HEK293 (cell line): ENCODE measurements at regions not wholly inside any gene's neighbourhood (a gene's known extent, or its start where the extent isn't known, plus 50 kb on each side); places are given as distances from the start of the nearest gene placed in this dataset.

Experiments
- CTCF ChIA-PET: fragments of 350-600 bp; formaldehyde crosslinking; extraction: SDS; loops from one replicate; lab custom pipeline; 2021; ENCODE audit warnings: antibody characterized with exemption; lab: Yijun Ruan, JAX
- POLR2A ChIA-PET: fragments of 300-600 bp; formaldehyde crosslinking; extraction: SDS; loops from one replicate; lab custom pipeline; 2020; ENCODE audit warnings: antibody characterized with exemption, inconsistent platforms; lab: Yijun Ruan, JAX
- H3K27ac ChIP-seq: fragments of 200-500 bp; sonication (Bioruptor generic); 2 replicates; pipeline ENCODE4 v1.5.1; 2014; ENCODE audit warnings: low read depth, low read length, control low read depth, inconsistent platforms; ENCODE audit errors: extremely low read depth
- H3K36me3 ChIP-seq, 2 experiments: fragments of 200-500 bp in 1 of 2; sonication (Bioruptor generic) in 1 of 2; 1 replicate in 1 of 2; 2 replicates in 1 of 2; pipeline ENCODE4 v1.5.1; 2014 to 2017; ENCODE audit warnings: inconsistent platforms in 2 of 2, low read length in 2 of 2; ENCODE audit not compliant: control insufficient read depth in 2 of 2, insufficient read depth in 1 of 2
- H3K4me1 ChIP-seq: fragments of 200-500 bp; sonication (Bioruptor generic); 2 replicates; pipeline ENCODE4 v1.5.1; 2014; ENCODE audit warnings: mild to moderate bottlenecking, low read length, inconsistent platforms; ENCODE audit not compliant: control insufficient read depth, insufficient read depth
- H3K4me3 ChIP-seq: 2 replicates; pipeline ENCODE4 v1.5.1; 2011; ENCODE audit warnings: low read depth, mild to moderate bottlenecking, control low read depth, low read length, moderate library complexity
- H3K9me3 ChIP-seq: fragments of 200-500 bp; sonication (Bioruptor generic); 2 replicates; pipeline ENCODE4 v1.5.1; 2014; ENCODE audit warnings: low read depth, low read length, inconsistent platforms; ENCODE audit not compliant: control insufficient read depth, insufficient read depth
- ATF2 ChIP-seq: fragments of 450-650 bp; formaldehyde crosslinking; IDR thresholded peaks from 2 replicates; pipeline ENCODE4 v1.5.1; 2016; ENCODE audit warnings: missing biosample characterization, missing genetic modification characterization, low read depth
- EGR2 ChIP-seq: fragments of 450-650 bp; formaldehyde crosslinking; IDR thresholded peaks from 2 replicates; pipeline ENCODE4 v1.5.1; 2016; ENCODE audit warnings: low read depth, missing biosample characterization, missing genetic modification characterization
- GLI2 ChIP-seq: fragments of 450-650 bp; formaldehyde crosslinking; IDR thresholded peaks from 2 replicates; pipeline ENCODE4; 2017; ENCODE audit warnings: missing biosample characterization, missing genetic modification characterization, low read depth, borderline replicate concordance
- HOXA7 ChIP-seq: sonication (generic); formaldehyde crosslinking; IDR thresholded peaks from 2 replicates; pipeline ENCODE4 v1.8.1; 2022; ENCODE audit warnings: missing genetic modification reagents, borderline replicate concordance
- KLF1 ChIP-seq: fragments of 450-650 bp; formaldehyde crosslinking; IDR thresholded peaks from 2 replicates; pipeline ENCODE4 v1.5.1; 2016; ENCODE audit warnings: missing biosample characterization, missing genetic modification characterization
- KLF9 ChIP-seq: fragments of 450-650 bp; formaldehyde crosslinking; IDR thresholded peaks from 2 replicates; pipeline ENCODE4 v1.5.1; 2016; ENCODE audit warnings: missing biosample characterization, missing genetic modification characterization, low read depth
- PRDM1 ChIP-seq: fragments of 450-650 bp; formaldehyde crosslinking; IDR thresholded peaks from 2 replicates; pipeline ENCODE4; 2016; ENCODE audit warnings: missing biosample characterization, missing genetic modification characterization
- ZBTB17 ChIP-seq: fragments of 450-650 bp; formaldehyde crosslinking; IDR thresholded peaks from 2 replicates; pipeline ENCODE4 v1.5.1; 2016; ENCODE audit warnings: missing biosample characterization, missing genetic modification characterization
- ZBTB6 ChIP-seq: fragments of 450-650 bp; formaldehyde crosslinking; IDR thresholded peaks from 2 replicates; pipeline ENCODE4 v1.5.1; 2017; ENCODE audit warnings: missing biosample characterization, missing genetic modification characterization
- ZNF248 ChIP-seq: fragments of 450-650 bp; formaldehyde crosslinking; IDR thresholded peaks from 2 replicates; pipeline ENCODE4 v1.5.1; 2017; ENCODE audit warnings: missing biosample characterization, missing genetic modification characterization
- ZNF266 ChIP-seq: fragments of 450-650 bp; formaldehyde crosslinking; IDR thresholded peaks from 2 replicates; pipeline ENCODE4 v1.5.1; 2016; ENCODE audit warnings: missing biosample characterization, missing genetic modification characterization, low read depth
- ZNF274 ChIP-seq, 2 experiments: fragments of 200-500 bp in 1 of 2; fragments of 450-650 bp in 1 of 2; sonication (Bioruptor generic) in 1 of 2; formaldehyde crosslinking in 1 of 2; IDR thresholded peaks; 2 replicates each; pipeline versions ENCODE4 v1.5.1 to v1.6.1; 2014 to 2016; ENCODE audit warnings: borderline replicate concordance in 1 of 2, inconsistent platforms in 1 of 2, low read length in 1 of 2, missing biosample characterization in 1 of 2, missing genetic modification characterization in 1 of 2
- ZNF350 ChIP-seq: fragments of 450-650 bp; formaldehyde crosslinking; IDR thresholded peaks from 2 replicates; pipeline ENCODE4 v1.5.0; 2017; ENCODE audit warnings: missing biosample characterization, mild to moderate bottlenecking, missing genetic modification characterization
- ZNF37A ChIP-seq: fragments of 450-650 bp; IDR thresholded peaks from 2 replicates; pipeline ENCODE4 v1.5.1; 2018; ENCODE audit warnings: missing biosample characterization, missing genetic modification characterization
- ZNF398 ChIP-seq: fragments of 450-650 bp; formaldehyde crosslinking; IDR thresholded peaks from 2 replicates; pipeline ENCODE4 v1.5.1; 2017; ENCODE audit warnings: missing biosample characterization, missing genetic modification characterization
- ZNF423 ChIP-seq: fragments of 450-650 bp; formaldehyde crosslinking; IDR thresholded peaks from 2 replicates; pipeline ENCODE4 v1.5.1; 2016; ENCODE audit warnings: missing biosample characterization, missing genetic modification characterization
- ZNF449 ChIP-seq: fragments of 450-650 bp; formaldehyde crosslinking; IDR thresholded peaks from 2 replicates; pipeline ENCODE4 v1.5.1; 2017; ENCODE audit warnings: missing biosample characterization, mild to moderate bottlenecking, missing genetic modification characterization, moderate library complexity
- ZNF530 ChIP-seq: fragments of 450-650 bp; formaldehyde crosslinking; IDR thresholded peaks from 2 replicates; pipeline ENCODE4 v1.5.1; 2016; ENCODE audit warnings: low read depth, missing biosample characterization, missing genetic modification characterization
- ZNF558 ChIP-seq: fragments of 450-650 bp; formaldehyde crosslinking; IDR thresholded peaks from 2 replicates; pipeline ENCODE4 v1.5.1; 2016; ENCODE audit warnings: missing biosample characterization, missing genetic modification characterization
- ZNF560 ChIP-seq: fragments of 450-650 bp; formaldehyde crosslinking; IDR thresholded peaks from 2 replicates; pipeline ENCODE4 v1.5.1; 2017; ENCODE audit warnings: missing biosample characterization, missing genetic modification characterization, borderline replicate concordance
- ZNF585B ChIP-seq: fragments of 450-650 bp; formaldehyde crosslinking; IDR thresholded peaks from 2 replicates; pipeline ENCODE4 v1.5.1; 2016; ENCODE audit warnings: missing biosample characterization, missing genetic modification characterization
- ZNF621 ChIP-seq: fragments of 450-650 bp; formaldehyde crosslinking; IDR thresholded peaks from 2 replicates; pipeline ENCODE4 v1.5.1; 2017; ENCODE audit warnings: missing biosample characterization, missing genetic modification characterization
- ZNF626 ChIP-seq: fragments of 450-650 bp; sonication (Bioruptor Pico); formaldehyde crosslinking; IDR thresholded peaks from 2 replicates; pipeline ENCODE4 v1.5.1; 2018; ENCODE audit warnings: missing biosample characterization, missing genetic modification characterization, inconsistent platforms
- ZNF654 ChIP-seq: fragments of 450-650 bp; formaldehyde crosslinking; IDR thresholded peaks from 2 replicates; pipeline ENCODE4 v1.5.1; 2016; ENCODE audit warnings: low read depth, missing biosample characterization, missing genetic modification characterization
- ZNF76 ChIP-seq: fragments of 450-650 bp; formaldehyde crosslinking; IDR thresholded peaks from 2 replicates; pipeline ENCODE4; 2016; ENCODE audit warnings: low read depth, missing biosample characterization, missing genetic modification characterization, borderline replicate concordance

DNA sequence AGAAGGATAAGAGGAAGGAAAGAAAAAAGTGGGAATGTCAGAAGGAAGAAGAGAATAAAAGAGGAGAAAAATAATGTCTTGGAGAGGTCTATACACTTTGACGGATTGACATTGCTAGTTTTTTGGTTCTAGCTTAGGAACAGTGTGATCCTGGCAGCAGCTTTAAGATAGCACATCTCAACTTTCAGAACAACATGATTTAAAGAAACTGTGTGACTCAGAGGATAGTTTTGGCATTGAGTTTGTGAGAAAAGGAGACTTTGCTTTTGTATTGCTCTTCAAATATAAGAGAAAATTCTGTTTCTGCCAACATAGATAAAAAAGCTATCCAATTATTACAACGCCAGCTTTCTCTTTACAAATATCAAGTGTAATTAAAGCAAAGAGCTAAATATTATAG, 260.7 kb upstream of the ARRDC3 start:
- ChIA-PET CTCF (interaction anchor here (0.5 to 0.7 kb wide), 2 partner anchors 15 to 28 kb away, joined by 3 read pairs; no protein-coding TSS in a partner anchor), POLR2A (no interaction called here)
- H3K4me3 ChIP-seq: no peak overlapping the region
- TF ChIP-seq ZNF626 (tag by site-specific recombination) (no peak), ZNF621 (tag by site-specific recombination) (no peak), PRDM1 (tag by site-specific recombination) (no peak), ZNF274 (IDR thresholded peaks at IDR 0.05; ENCODE audit: low read length) (no peak), ZNF274 (tag by site-specific recombination; IDR thresholded peaks at IDR 0.05; ENCODE audit: borderline replicate concordance) (no peak), ZNF350 (no peak)
- H3K36me3 ChIP-seq: no peaks in the 10 kb centered on the region
- no peak overlapping the region for H3K27ac ChIP-seq
- no peaks in the 10 kb centered on the region for H3K4me1 ChIP-seq
- no peaks in the 10 kb centered on the region for H3K9me3 ChIP-seq

GRCh38 chr5:91642581-91642980, 259.5 kb upstream of the ARRDC3 start:
- Histone ChIP-seq H3K27ac (no peak overlapping the region), H3K9me3 (no peaks in the 10 kb centered on the region), H3K36me3 (no peaks in the 10 kb centered on the region), H3K4me1 (no peaks in the 10 kb centered on the region), H3K4me3 (no peak overlapping the region)
- TF ChIP-seq GLI2 (tag by site-specific recombination) (no peak), ZNF423 (tag by site-specific recombination) (no peak), ZNF398 (tag by site-specific recombination) (no peak), KLF1 (no peak), ZNF248 (no peak), ZNF76 (tag by site-specific recombination) (no peak), ZNF37A (tag by site-specific recombination) (no peak), ZBTB6 (tag by site-specific recombination) (no peak), ZNF558 (no peak), ZNF266 (tag by site-specific recombination) (no peak), ZNF654 (tag by site-specific recombination) (no peak), ZNF585B (tag by site-specific recombination) (no peak), ZNF449 (tag by site-specific recombination) (no peak), ATF2 (tag by site-specific recombination) (no peak), EGR2 (no peak), ZNF560 (tag by site-specific recombination) (no peak), ZBTB17 (tag by site-specific recombination) (no peak), HOXA7 (CRISPR knock-in tag) (no peak), ZNF530 (tag by site-specific recombination) (no peak), KLF9 (no peak)
- ChIA-PET POLR2A (no interaction called here), CTCF (interaction anchor here (0.5 to 1.8 kb wide), 16 partner anchors 9 to 1659 kb away, joined by 3 to 12 read pairs (median 3); no protein-coding TSS in a partner anchor)
